Activated naive CD8-positive, alpha-beta T cell treated with anti-CD3 and anti-CD28 coated beads, Interleukin-2, amount 50 U/mL, for 16 hours (primary cell): ENCODE measurements at regions not wholly inside any gene's neighbourhood (a gene's known extent, or its start where the extent isn't known, plus 50 kb on each side); places are given as distances from the start of the nearest gene placed in this dataset.
A peak's percentile ranks its signal among the peaks of the same experiment; 100 is the strongest.

Source experiments
- DNase-seq: peaks from one replicate; pipeline ENCODE4 v3.0.0-alpha.2; 2020; ENCODE audit warnings: low read depth, low spot score

DNA sequence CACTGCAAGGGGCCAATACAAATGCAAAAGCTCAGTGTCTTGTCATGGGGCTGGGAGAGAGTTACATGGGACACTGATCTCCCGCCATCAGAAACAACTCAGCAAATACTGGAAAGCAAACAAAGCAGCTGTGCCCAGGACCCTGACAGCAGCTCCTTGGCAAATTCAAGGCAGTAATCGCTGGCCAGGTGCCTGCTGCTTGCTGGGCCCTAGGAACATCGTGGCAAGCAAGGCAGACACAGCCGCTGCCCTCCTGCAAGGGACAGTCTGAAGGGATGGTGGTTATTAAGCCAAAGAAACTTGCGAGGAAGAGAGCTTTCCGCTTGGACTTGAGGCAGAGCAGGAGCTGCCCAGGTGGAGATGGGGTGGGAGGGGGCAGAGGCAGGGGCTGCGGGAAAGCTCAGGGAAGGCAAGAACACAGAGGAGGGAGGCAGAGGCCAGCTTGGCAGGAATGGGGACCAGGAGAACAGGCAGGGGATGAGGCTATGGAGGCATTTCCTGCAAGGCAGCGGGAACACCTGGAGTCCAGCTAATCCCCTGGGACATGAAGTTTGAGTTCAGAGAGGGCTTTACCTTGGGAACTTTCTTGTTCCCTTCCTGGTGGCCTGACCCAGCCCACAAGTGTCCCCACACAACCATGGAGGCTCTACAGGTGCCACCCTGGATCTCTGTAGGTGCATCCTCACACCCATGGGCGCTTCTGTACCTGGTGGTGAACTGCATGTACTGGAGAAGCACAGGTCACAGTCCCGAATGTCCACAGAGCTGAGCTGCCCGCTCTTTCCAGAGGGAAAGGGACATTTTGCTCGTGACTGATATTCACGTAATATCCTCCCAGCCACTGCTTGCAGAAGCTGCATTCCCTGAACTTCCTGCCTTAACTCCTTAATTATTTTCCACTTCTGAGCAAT lies 78.7 kb upstream of the ATP2B2 start:
- no peak for DNase-seq

DNA sequence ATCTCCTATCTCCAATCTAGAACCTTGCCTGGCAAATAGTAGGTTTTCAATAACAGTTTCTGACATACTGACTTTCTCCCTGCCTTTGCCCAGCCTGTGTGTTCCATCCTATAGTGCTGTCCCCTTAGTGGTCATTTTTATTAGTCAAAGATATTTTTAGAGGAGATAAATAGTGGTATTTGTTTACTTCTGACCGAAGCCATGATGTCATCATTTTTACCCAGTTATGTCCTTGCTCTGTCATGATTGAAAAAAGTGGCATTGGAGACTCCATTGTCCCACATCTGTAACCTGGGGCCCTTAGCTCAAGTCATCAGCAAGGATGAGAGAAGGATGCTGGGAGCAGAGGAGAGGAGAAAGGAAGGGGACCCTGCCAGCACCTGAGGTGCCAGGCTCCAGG lies 80.6 kb upstream of the ATP2B2 start:
- no peak for DNase-seq

- no peak for DNase-seq
Observed at GRCh38 chr3:10594915-10595314, 89.5 kb upstream of the ATP2B2 start.

- no peak for DNase-seq
Observed at GRCh38 chr3:10596746-10597448, 91.5 kb upstream of the ATP2B2 start.

DNA sequence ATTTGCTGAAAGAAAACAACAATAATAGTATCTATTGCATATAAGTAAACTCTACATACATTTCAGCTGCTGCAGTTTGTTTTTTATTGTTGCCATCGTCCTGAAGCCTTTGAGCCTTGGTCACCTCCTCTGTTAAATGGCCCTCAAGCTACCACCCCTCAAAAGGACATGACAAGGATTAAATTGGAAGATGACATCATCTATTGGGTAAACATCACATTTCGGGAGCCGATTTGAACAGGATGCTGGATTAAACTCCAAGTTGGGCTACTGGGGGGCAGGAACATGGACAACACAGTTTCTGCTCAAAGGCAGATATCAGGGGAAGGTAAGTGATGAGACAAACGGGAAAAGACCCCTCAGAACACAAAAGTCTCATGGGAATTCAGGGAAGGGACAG lies 92.3 kb upstream of the ATP2B2 start:
- no peak for DNase-seq

- no peak for DNase-seq
Observed at GRCh38 chr3:10599017-10599416, 93.6 kb upstream of the ATP2B2 start.

DNA sequence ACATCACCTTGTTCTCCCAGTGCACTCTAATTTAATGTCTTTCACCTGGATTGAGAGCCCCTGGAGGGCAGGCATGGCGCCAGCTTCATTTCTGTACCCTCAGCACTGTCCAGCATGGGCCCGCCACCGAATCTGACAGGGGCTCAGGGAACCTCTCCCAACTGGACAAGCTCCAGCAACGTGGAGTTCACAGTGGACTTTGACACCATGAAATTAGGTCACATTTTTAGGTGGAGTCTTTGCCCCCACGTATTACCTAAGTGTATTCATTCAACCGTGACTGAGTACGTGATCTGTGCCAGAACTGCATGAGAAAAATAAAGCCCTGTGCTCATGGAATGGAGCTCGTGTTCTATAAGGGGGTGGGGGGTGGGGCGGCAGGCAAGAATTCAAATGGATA lies 94.1 kb upstream of the ATP2B2 start:
- DNase-seq = no peak

DNA sequence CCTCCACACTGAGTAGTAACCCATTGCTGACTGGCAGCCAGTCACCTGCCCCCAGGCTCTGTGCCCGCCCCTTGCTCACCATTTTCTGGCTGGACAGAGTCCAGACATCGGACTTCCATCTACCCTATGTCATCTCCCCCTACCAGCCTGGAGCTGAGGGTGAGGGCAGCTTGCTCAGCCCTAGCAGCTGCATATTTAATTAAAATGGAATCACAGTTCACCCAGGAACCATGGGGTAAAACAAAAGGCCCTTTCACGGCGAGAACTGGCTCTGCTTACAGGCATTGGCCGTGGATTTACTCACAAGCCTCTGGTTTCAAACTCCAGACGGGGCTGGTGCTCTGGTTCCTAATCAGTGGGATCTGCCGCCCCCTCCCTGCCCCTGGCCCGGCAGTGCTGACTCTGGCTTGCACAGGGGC lies 94.9 kb upstream of the ATP2B2 start:
- no peak for DNase-seq

DNA sequence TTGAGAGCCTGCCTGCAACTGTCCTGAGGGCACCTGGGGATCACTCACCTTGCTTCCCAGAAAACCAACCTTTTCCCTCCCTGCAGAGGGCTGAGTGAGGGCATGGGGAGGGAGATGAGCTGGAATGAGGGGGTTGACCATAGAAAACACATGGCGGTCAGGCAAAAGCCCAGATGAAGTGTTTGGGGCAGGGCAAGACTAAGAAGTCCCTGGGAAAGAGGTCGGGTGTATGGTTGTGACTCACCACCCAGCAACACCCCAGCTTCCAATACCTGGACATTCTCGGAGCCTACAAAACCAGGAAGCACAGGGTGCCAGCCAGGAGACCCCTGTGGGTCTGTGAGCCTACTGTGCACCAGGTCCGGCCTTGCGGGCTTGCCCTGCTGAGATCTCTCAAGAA lies 95.3 kb upstream of the ATP2B2 start:
- no peak for DNase-seq

DNA sequence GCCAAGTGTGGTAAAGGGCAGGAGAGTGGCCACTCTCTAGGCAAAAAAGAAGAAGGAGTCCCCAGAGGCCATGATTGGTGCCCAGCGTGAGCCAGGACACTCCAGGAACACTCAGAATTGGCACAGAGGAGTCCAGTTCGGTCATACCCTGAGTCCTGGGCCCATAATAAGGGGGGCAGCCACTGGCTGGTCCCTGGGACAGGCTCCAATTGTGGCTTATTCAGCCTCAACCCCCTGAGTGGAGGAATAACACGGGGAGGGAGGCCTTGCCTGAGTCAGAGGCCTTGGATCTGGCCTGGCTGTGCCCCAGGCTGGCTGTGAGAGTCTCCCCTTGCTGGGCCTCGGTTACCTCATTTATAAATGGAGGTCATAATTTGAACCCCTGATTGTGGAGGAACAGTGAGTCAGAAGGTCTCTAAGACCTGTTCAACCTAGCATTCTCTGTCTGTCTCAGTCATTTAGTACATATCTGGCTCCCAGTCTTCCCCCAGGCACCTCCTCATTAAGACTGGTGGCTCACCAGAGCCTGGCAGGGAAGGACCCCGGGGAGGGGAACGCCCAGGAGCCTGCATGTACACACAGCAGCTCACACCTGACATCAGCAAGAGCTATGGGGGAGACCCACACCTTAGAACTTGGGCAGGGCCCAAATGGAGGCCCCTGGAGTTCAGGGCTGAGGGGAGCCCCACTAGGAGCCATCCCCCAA lies 95.9 kb upstream of the ATP2B2 start:
- no peak for DNase-seq

GRCh38 chr3:10601857-10602230 lies 96.5 kb upstream of the ATP2B2 start:
- no peak for DNase-seq

- DNase-seq = no peak
Observed at GRCh38 chr3:10602271-10602670, 96.9 kb upstream of the ATP2B2 start.

- peak; percentile 21 for DNase-seq
Observed at GRCh38 chr3:10602769-10603768, 97.7 kb upstream of the ATP2B2 start.

DNA sequence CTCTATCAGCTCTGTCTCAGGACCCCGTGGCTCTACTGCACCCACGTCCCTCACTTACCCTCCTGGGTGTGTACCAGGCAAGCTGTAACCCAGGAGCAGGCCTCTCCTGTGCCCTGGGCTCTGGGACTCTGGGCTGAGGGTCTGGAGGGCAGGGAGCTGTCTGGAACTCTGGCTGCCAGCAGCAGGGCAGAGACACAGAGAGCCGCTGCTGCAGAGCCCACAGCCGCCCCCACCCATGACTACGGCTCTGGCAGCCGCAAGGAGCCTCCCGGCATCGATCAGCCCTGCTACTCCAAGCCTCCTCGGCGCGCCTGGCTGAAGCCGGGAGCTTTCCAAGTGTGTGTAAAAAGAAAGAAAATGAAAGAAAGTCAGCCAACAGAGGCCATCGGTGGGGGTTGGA lies 103.7 kb upstream of the ATP2B2 start:
- no peak for DNase-seq

DNA sequence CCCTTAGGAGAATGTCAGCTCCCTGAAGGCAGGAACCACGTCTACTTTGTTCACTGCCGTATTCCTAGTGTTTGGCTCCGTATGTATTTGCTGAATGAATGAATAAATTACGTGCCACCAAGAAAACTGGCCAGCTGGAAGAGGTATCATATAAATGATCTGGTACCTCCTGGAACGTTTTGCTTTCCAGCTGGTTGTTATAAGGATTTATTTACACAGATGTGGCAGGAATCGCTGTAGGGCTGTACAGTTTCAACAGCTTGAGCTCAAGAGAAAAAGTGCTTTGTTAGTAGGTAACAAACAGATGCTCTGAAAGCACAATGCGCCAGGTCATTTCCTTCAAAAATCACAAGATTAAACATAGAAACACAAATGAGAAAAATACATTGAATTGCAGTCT lies 108.8 kb upstream of the ATP2B2 start:
- no peak for DNase-seq

DNA sequence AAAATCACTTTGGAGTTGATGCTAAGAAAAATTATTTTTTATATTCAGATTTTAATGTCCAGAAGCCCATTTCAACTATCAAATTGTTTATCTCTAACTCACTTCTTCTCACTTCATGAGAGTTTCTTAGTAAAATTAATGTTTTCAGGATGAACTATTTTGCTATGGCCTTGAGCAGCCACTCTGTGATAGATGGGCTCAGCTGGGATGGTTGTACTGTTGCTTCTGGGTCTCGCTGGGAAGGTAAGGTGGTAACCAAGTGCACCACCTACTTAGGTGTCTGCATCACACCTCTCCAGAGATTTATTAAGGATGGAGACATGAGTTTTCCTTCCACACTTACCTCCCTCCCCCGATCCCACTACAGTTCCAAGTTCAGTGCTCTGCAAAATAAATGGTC lies 110.3 kb upstream of the ATP2B2 start:
- DNase-seq = no peak

DNA sequence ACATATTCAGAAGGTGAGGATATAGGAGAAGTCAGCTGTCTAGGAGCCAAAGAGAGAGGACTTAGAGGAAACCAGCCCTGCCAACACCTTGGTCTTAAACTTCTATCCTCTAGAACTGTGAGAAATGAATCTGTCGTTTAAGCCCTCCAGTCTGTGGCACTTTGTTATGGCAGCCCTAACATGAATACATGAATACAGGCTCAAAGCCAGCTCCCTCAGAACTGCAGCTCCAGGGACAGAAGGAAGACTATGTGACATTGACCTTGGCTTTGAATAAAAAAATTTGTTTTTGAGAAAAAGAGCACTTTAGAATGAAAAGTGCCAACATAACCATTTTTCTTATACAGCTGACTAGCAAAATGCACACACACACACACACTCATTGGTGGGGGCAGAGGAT lies 110.9 kb upstream of the ATP2B2 start:
- DNase-seq = no peak

GRCh38 chr3:10619989-10620832 lies 114.8 kb upstream of the ATP2B2 start:
- no peak for DNase-seq

DNA sequence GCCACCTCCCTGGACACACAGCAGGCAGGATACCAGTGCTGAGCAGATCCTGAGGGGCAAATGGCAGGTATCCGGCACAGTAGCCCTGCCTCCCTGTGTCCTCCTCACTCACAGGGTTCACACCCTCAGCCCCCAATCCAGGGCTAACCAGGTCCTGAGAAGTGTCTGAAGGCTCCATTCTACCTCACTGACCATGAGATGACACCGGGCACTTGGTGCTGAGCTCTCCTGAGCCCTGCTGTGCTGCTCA lies 115.4 kb upstream of the ATP2B2 start:
- no peak for DNase-seq

DNA sequence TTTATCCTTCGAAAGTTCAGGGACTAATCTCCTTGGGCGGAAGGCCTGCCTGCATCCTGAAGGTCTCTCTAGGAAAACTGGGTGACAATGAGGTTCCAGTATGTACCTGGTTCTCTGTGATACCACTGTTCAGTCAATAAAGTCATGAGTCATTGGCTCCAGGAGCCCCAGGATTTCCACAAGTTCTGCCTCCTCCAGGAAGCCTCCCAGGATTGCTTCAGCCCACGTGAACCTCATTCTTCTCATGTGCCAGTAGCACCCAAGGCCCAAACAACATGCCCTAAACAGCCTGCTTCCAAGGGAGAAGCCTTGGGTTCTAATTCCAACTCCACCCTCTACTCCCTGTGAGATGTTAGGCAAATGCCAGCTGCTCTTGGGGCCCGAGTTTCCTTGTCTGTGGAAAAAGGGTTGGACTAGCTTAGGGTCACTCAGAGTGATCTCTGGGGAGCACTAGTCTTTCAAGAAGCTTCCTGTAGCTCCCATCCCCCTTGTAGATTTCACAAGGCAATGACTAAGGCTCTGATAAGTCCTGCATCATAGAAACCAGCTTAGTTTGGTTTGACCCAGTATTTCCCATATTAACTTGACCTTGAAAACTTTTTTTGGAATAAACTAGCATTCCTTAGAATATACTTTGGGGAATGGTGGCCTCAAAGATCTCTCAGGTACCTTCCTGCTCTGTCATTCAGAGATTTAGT lies 118.3 kb upstream of the ATP2B2 start:
- no peak for DNase-seq
